ENCODE measurements at regions not wholly inside any gene's neighbourhood (a gene's known extent, or its start where the extent isn't known, plus 50 kb on each side); places are given as distances from the start of the nearest gene placed in this dataset.

DNA sequence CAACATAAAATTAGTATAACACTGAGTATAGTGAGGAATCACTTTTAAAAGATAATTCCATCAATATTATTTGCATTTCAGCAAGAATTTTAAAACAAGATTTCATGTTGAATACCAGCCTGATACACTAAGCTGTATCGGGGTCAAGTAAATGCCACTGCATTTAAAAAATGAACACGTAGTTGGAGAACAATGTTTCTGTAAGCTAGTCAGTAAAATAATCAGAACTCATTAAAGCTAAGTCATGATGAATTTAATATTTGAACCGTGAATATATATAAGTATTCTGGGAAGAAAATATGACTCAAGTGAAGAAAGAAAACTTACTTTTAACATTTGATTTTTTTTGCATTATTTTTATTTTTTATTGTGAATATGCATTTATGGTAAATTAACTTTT, 611.0 kb upstream of the PABPC4L start:
- Histone ChIP-seq H3K9me2 (ENCODE audit: insufficient read depth) (no peaks in the 10 kb centered on the region), H3K36me3 (ENCODE audit: control insufficient read depth in 1 of 2, insufficient read depth in 2 of 2, low read length in 2 of 2) (no peaks in the 10 kb centered on the region), H3K79me2 (ENCODE audit: insufficient read depth, low read length) (no peaks in the 10 kb centered on the region), H3K27me3 (ENCODE audit: insufficient read depth, low read length) (no peaks in the 10 kb centered on the region), H2AFZ (ENCODE audit: low read depth, low read length, poor library complexity, severe bottlenecking) (no peak overlapping the region), H3K4me2 (ENCODE audit: low read length) (no peak overlapping the region), H3K9ac (ENCODE audit: low read length) (no peak overlapping the region), H3K9me3 (ENCODE audit: control insufficient read depth in 1 of 2, insufficient read depth in 1 of 2, low read depth in 1 of 2, low read length in 2 of 2) (peaks cover 0 to 2% of the 10 kb centered on the region in 2 experiments; a peak in 1 of 4 replicates), H3K4me3 (replicated peaks in 1 of 2; ENCODE audit: low read depth in 1 of 2, low read length in 2 of 2) (no peak overlapping the region), H4K20me1 (ENCODE audit: insufficient read depth) (no peaks in the 10 kb centered on the region), H3K27ac (ENCODE audit: low read depth, low read length) (no peak overlapping the region), H3K4me1 (ENCODE audit: control insufficient read depth in 1 of 2, insufficient read depth in 2 of 2, low read length in 2 of 2) (no peaks in the 10 kb centered on the region)
- intact Hi-C loops (cut with micrococcal nuclease): no loop called here
- no peak for DNase-seq (ENCODE audit: low read depth, low spot score)
- ATAC-seq: no peak
- TF ChIP-seq, protein P1, sequence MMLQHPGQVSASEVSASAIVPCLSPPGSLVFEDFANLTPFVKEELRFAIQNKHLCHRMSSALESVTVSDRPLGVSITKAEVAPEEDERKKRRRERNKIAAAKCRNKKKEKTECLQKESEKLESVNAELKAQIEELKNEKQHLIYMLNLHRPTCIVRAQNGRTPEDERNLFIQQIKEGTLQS (IDR thresholded peaks at IDR 0.05): no peak
- TF ChIP-seq ZBTB33 (IDR thresholded peaks at IDR 0.05; ENCODE audit: extremely low read depth, insufficient replicate concordance, low read length) (no peak), EGR1 (IDR thresholded peaks at IDR 0.05; ENCODE audit: low read depth) (no peak), POLR2A (IDR thresholded peaks at IDR 0.05; ENCODE audit: borderline replicate concordance, extremely low read depth, insufficient read depth, insufficient read length) (no peak), SP1 (IDR thresholded peaks at IDR 0.05; ENCODE audit: low read depth) (no peak), ELF1 (IDR thresholded peaks at IDR 0.05; ENCODE audit: borderline replicate concordance, low read depth) (no peak), CTCF (IDR thresholded peaks at IDR 0.05 in 2 of 3, conservative IDR thresholded peaks at IDR 0.05 in 1 of 3; ENCODE audit: borderline replicate concordance in 1 of 3, insufficient read depth in 1 of 3, low read depth in 2 of 3, low read length in 2 of 3) (no peak), CEBPB (IDR thresholded peaks at IDR 0.05; ENCODE audit: low read depth) (no peak)
- TF ChIP-seq, protein P2, sequence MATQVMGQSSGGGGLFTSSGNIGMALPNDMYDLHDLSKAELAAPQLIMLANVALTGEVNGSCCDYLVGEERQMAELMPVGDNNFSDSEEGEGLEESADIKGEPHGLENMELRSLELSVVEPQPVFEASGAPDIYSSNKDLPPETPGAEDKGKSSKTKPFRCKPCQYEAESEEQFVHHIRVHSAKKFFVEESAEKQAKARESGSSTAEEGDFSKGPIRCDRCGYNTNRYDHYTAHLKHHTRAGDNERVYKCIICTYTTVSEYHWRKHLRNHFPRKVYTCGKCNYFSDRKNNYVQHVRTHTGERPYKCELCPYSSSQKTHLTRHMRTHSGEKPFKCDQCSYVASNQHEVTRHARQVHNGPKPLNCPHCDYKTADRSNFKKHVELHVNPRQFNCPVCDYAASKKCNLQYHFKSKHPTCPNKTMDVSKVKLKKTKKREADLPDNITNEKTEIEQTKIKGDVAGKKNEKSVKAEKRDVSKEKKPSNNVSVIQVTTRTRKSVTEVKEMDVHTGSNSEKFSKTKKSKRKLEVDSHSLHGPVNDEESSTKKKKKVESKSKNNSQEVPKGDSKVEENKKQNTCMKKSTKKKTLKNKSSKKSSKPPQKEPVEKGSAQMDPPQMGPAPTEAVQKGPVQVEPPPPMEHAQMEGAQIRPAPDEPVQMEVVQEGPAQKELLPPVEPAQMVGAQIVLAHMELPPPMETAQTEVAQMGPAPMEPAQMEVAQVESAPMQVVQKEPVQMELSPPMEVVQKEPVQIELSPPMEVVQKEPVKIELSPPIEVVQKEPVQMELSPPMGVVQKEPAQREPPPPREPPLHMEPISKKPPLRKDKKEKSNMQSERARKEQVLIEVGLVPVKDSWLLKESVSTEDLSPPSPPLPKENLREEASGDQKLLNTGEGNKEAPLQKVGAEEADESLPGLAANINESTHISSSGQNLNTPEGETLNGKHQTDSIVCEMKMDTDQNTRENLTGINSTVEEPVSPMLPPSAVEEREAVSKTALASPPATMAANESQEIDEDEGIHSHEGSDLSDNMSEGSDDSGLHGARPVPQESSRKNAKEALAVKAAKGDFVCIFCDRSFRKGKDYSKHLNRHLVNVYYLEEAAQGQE (IDR thresholded peaks at IDR 0.05; ENCODE audit: low read depth): no peak
- no TSS peak for BruUV-seq (replicated peaks)
- CTCF ChIA-PET: no interaction called here
- RAD21 ChIA-PET (ENCODE audit: low non-redundant PET in 1 of 2, low total read pairs in 2 of 2, uncharacterized antibody in 2 of 2, unreplicated experiment in 2 of 2): no interaction called here
- POLR2A ChIA-PET: no interaction called here

All from HCT116 (cell line).